ENCODE measurements at regions not wholly inside any gene's neighbourhood (a gene's known extent, or its start where the extent isn't known, plus 50 kb on each side); places are given as distances from the start of the nearest gene placed in this dataset.
"Not testable (repeated sequence)": the region's sequence is repeated elsewhere in the genome, so short reads cannot be mapped to it uniquely, and the experiment has no call there.

DNA sequence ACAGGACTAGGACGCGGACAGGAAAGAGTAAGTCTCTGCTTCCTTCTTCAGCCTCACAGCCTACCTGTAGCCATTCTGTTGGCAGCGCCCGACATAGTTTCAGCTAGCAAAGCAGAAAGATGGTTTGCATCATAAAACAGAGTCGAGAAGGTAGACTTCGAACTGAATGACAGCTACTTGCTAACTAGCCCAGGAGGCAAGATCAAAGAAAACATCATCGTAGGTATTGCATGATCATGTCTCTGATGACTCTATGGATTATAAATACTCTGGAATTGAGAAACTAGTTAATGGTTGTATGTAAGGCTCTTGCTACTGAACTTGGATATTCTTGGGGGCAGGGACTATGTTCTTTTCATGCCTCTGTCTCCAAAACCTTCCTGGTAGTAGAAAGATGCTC, 333.1 kb upstream of the KLF3 start:
- DNase-seq (ENCODE audit: low read depth in 1 of 2, low spot score in 1 of 2): no peak

DNA sequence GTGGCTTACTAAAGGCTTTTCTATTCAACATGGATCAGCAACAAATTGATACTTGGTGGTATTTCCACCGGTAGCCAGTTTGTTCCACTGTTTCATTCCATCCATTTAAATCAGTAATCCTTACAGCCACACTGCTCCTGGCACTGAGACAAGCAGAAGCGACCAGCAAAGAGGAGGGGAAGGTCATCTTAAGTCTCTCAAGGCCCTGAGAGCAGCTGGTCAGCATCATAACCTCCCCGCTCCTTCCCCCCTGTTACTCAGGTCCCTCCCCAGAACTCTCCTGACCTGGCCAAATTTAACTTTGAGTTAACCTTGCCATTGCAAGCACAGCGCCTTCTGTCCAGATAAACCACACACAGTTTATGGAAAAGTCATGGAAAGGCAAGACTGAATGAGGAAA, 331.3 kb upstream of the KLF3 start:
- no peak for DNase-seq (ENCODE audit: low read depth in 1 of 2, low spot score in 1 of 2)

DNA sequence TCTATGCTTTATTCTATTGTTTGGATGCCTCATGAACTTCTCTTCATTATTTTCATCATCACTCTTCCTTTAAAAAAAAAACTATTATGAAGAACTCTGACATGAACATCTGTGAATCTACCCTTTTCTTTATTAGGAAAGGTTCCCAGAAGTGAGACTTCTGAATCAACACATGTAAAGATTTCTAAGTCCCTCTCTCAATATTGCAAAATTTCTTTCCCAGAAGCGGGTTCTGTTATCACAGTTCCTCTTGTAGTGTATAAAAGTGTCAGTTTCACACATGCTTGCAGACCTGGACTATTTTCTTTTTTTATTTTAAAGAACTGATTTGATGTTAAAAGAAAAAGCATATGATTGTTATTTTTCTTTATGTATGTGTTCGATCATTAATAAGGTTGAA, 330.8 kb upstream of the KLF3 start:
- DNase-seq (ENCODE audit: low read depth in 1 of 2, low spot score in 1 of 2): no peak

DNA sequence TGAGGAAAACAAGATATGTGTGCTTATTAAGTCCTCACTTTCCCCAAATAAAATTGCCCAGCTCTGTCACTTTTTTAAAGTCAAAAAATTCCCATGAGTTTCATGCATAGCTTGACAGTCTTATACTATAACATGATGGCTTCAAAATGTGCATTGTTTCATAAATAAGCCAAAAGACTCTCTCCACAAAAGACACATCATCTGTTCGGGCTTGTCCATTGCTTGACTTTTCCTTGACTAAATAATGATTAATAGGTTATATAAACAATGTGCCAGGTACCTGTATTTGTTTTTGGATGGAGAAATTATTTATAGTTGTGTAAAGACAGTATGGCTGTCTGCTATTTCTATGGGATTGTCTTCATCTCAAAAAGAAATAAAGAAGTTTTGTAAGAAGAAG, 329.2 kb upstream of the KLF3 start:
- DNase-seq (ENCODE audit: low read depth in 1 of 2, low spot score in 1 of 2): no peak

DNA sequence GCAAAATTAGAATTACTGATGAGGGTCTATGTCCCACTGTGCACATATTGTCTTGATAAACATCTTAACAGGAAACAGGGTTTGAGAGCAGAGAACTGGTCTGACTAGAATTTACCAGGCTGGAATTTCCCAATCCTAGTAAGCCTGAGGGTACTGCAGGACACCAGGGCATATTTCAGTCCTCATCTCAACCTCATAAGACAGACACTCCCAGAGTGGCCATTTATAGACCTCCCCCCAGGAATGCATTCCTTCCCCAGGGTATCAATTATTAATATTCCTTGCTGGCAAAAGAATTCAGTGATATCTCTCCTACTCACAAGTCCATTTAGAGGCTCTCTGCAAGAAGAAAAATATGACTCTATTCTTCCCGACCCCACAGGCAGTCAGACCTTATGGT, 325.1 kb upstream of the KLF3 start:
- not testable (repeated sequence) for DNase-seq (ENCODE audit: low read depth in 1 of 2, low spot score in 1 of 2)

DNA sequence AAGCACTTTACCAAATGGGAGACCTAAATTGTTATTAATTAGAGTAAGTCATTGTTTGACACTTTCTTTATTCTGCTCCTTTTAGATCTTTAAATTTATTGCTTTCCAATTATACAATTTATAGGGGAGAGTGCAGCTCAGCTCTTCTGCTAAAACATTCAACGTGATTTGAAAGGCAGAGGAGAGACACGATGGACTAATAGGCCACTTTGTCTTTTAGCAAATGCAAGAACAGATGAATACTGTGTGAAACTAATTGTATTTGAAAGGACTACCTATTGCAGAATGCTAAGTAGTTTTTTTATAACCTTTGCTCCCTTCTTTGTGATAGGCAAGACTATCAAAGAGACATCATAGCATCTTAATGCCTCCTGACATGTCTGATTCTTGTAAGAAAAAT, 320.4 kb upstream of the KLF3 start:
- DNase-seq (ENCODE audit: low read depth in 1 of 2, low spot score in 1 of 2): no peak

DNA sequence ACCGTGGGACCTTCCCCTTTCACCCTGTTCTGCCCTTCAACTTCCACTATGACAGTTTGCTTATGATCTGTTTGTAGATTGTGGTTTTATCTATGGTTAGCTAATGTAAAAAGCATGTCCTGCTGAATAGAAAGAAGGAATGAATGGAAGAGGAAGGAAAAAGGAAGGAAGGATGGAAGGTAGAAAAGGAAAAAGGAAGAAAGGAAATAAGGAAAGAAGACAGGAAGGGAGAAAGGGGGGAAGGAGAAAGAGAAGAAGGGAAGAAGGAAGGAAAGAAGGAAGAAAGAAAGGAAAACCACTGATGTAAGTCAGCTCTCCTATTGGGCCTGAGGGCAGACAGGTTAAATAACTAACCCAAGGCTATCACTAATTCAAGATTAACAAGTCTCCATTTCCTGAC, 319.1 kb upstream of the KLF3 start:
- no peak for DNase-seq (ENCODE audit: low read depth in 1 of 2, low spot score in 1 of 2)

DNA sequence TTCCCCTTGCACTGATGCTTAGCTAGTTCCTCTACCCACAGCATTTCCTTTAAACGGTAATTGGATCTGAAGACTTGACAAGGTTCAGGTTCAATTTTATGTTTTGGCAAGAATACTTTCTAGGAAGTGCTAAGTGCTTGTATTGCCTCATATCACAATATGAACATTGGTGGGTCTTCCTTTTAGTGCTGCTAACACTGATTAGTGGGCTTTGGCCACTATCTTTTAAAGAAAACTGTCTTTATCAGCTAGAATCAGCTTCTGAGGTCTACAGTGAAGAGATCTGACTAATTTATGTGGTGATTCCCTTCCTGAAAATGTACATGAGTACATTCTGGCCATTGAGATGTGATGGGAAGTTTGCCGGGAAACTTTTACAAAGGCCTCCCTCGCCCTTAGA, 316.7 kb upstream of the KLF3 start:
- no peak for DNase-seq (ENCODE audit: low read depth in 1 of 2, low spot score in 1 of 2)

DNA sequence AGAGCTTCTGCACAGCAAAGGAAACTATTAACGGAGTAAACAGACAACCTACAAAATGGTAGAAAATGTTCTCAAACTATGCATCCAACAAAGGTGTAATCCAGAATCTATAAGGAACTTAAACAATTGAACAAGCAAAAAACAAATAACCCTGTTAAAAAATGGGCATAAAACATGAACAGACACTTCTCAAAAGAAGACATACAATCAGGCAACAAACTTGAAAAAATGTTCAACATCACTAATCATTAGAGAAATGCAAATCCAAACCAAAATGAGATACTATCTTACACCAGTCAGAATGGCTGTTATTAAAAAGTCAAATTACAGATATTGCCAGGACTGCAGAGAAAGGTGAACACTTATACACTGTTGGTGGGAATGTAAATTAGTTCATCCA, 309.6 kb upstream of the KLF3 start:
- DNase-seq (ENCODE audit: low read depth in 1 of 2, low spot score in 1 of 2): no peak

DNA sequence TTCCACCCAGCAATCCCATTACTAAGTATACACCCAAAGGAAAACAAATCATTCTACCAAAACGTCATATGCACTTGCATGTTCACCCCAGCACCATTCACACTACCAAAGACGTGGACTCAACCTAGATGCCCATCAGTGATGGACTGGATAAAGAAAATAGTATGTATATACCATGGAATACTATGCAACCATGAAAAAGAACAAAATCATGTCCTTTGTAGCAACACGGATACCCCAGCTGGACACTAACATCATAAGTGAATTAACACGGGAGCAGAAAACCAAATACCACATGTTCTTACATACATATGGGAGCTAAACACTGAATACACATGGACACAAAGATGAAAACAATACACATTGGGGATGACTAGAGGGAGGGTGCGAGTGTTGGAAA, 309.1 kb upstream of the KLF3 start:
- DNase-seq (ENCODE audit: low read depth in 1 of 2, low spot score in 1 of 2): no peak

DNA sequence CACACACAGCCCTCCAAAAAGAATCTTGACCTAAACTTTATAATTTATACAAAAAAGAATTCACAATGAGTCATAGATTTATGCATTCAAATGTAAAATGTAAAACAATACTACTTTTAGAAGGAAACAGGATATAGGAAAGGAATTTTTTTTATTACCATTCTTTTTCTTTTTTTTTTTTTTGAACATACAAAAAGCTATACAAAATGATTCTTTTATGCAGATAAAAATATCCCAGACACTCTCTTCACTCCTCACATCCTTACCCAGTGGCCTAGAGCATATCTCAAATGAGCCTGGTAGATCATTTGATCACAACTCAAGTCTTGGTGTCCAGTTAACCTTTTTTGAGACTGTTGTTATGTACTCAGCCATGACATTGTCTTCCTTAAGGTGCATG, 307.3 kb upstream of the KLF3 start:
- no peak for DNase-seq (ENCODE audit: low read depth in 1 of 2, low spot score in 1 of 2)

DNA sequence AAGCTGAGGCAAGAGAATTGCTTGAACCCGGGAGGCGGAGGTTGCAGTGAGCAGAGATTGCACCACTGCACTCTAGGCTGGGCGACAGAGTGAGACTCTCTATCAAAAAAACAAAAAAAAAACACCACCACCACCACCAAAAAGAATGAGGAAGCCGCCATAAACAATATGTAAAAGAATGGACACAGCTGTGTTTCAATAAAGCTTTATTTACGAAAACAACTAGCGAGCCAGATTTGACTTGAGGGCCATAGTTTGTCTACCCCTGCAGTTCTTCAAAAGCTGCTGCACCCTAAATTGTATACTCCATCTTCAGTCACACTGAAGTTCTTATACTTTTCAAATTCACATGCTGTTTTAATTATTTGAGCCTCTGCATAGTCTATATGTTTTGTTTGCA, 306.5 kb upstream of the KLF3 start:
- DNase-seq (ENCODE audit: low read depth in 1 of 2, low spot score in 1 of 2): no peak

DNA sequence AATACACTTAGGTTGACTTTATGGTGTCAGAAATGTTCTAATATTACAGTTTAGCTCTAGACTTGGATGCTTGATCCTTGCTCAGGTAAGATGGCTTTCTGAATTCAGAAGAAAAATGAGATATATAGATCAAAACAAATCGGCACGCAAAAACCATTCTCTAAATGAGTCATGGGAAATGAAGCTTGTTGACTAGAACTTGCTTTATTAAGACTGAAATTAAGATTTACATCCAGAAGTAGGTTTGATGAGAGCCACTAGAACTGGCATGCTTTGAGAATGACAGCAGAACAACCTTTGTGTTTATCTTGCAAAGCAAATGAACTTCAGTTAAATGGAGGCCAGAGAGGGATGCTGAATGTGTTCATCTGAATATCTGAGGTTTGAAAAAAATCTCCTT, 304.9 kb upstream of the KLF3 start:
- no peak for DNase-seq (ENCODE audit: low read depth in 1 of 2, low spot score in 1 of 2)

DNA sequence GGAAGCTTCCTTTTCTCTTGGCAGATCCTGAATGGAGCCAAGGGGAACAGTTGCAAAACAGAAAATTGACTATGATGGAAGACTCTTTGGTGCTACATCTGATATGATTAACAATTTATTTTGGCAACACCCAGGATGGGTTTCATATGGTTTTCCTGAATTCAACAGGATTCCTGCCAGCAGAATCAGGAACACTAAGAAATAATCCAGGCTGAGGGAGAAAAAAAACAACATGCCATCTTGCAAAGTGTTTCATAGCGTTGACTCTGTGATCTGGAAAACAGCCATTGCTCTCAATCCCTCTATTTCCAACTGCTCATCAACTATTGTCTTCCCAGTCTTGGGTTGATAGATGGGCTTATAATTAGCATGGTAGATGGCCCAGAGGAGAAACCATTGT, 303.8 kb upstream of the KLF3 start:
- no peak for DNase-seq (ENCODE audit: low read depth in 1 of 2, low spot score in 1 of 2)

DNA sequence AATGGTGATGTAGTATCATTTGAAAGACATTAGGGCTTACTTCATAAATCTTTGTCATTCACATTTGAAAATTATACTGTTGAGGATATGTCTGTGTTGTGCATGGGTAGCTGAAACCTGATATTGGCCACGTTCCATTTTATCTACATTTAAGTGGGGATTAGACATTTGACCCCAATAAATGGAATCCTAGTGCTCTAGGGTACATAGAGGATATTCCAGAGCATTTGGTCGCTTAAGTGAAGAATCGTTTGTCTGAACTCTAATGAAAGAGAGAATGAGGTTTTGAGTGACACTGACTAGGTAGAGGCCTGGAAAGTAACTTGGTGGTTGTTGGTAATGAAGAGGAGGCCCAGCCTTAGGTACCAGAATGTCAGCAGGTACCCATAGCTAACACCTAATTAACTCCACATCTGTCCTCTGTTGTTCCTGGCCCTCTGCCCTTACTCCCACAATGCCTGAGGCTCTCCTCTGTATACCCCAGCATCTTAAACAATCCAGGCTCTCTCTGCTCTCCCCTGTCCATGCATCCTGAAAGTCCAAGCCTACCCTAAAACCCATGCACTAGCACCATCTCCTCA, 299.5 kb upstream of the KLF3 start:
- no peak for DNase-seq (ENCODE audit: low read depth in 1 of 2, low spot score in 1 of 2)

DNA sequence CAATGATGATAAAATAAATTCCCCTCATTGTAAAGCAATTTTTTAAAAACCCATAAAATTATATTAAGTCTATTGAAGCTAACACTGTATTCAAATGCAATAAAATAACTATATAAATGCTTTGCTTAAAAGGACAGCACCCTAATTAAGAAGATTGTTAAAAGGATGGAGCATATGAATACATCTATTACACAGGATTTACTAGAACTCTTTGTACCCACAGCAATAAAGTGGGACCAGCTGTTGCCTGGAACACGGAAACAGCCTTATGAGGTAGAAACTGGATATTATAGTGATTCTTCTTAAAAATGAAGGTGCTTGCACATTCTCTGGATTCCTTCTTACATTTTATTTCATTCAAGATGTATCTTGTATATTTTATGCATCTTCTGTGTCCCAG, 298.7 kb upstream of the KLF3 start:
- no peak for DNase-seq (ENCODE audit: low read depth in 1 of 2, low spot score in 1 of 2)

DNA sequence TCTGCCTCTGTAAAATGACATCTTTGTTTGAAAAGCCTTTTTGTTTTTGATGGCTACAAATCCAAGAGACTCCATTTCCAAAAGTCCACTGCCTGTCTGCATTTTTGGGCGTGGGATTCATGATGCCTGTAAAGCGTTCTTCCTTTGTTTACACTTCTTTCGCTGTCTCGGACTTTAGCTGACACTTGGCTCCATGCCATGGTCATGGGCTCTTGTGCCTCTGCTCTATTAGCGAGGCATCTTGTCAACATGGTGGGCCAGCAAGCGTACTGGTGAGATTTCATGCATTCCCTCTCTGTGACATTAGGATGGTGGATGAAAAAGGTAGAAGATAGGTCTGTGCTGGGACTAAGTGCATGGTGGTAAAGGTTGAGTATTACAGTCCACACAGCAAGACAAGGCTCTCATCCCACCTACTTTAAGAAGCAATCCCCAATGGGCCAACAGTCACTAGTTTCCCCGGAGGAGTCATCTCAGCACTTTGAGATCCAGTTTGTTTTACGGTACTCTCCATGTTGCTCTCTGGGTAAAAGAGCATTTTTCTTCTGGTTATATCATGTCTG, 298.2 kb upstream of the KLF3 start:
- no peak for DNase-seq (ENCODE audit: low read depth in 1 of 2, low spot score in 1 of 2)

DNA sequence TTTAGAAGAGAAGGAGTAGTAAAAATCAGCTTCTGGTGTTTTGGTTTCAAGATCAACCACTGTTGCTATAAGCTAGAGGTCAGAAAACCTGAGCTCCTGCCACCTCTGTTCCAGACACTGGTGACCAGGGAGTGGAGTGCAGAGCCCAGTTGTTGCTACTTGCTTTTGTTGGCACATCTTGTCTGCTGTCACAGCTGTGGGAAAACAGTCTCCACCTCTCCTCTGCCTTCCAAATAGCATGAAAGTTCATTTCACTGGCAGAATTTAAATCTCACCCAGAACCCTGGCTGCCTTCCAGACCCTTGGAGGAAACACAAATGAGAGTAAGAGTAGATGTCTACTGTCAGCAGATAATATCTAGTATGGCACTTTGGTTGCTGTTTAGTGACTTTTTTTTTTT, 297.5 kb upstream of the KLF3 start:
- DNase-seq (ENCODE audit: low read depth in 1 of 2, low spot score in 1 of 2): no peak

DNA sequence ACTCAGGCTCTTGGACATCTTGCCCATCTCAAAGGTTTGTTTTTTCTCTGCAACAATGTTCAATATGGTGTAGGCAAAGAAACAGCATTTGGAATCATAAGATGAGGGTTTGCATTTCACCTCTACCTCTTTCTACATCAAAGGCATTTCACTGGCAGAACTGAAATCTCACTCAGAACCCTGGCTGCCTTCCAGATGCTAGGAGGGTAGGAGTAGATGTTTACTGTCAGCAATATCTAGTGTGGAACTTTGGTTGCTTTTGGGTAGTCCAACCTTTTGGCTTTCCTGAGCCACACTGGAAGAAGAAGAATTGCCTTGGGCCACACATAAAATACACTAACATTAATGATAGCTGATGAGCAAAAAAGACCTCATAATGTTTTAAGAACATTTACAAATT, 297.0 kb upstream of the KLF3 start:
- no peak for DNase-seq (ENCODE audit: low read depth in 1 of 2, low spot score in 1 of 2)

DNA sequence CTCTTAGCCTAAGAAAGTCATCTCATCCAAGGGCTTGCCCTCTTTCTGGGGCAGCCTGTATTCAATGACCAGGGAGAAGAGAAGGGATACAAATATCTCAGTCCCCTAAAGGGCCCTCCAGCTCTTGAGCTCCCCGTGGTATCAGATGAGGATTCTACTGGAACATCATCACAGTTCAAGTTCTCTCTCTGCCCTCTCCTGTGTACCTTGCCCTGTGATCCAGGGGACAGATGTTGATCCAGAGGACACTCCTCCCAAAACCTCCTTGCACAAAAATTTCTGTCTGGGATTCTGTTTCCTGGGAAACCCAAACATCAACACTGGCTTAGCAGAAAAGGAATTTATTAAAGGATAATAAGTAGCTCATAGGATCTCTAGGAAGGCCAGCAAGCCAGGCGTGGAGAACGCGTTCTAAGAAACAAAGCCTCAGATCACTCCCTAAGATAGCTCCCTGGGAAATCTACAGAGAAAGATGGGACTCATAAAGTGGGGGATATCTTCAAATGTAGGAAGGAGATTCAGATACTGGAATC, 296.3 kb upstream of the KLF3 start:
- DNase-seq (ENCODE audit: low read depth in 1 of 2, low spot score in 1 of 2): no peak

DNA sequence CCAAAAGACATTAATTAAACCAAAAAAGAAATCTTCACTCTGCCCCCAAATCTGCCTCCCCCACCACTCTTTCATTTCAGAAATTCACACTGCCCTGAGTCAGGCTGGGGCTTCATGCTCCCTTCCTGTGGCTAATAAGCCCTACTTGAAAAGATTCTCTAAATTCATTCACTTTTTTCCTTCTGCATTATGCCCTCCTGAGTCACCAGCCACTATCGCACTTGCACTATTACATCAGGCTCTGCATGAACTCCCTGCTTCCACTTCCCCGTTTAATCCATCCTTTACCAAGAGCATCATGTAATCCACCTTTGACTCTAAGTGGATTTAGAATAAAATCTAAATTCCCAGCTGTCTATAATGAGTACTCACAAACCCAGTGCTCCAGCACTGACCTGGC, 295.4 kb upstream of the KLF3 start:
- no peak for DNase-seq (ENCODE audit: low read depth in 1 of 2, low spot score in 1 of 2)

DNA sequence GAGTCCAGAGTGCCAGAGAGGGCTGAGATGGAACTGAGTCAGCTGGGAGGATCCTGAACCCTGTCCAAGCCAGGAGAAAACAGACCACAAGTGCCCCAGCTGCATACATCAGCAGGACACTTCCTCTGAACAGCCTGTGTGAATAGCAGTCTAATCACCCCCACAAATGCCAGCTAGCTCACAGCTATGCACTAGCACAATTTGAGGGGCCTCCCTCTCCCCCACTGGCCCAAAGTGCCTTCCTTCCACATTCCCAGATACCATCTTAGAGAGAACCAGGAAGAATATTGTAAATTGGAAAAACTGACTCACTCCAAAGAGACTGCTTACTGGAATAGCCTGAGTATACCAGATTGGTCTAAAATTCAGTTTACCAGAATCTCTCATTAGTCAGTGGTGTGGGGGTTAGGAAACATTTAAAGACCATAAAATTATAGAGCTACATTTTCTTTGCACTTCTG, 292.6 kb upstream of the KLF3 start:
- DNase-seq (ENCODE audit: low read depth in 1 of 2, low spot score in 1 of 2): no peak

DNA sequence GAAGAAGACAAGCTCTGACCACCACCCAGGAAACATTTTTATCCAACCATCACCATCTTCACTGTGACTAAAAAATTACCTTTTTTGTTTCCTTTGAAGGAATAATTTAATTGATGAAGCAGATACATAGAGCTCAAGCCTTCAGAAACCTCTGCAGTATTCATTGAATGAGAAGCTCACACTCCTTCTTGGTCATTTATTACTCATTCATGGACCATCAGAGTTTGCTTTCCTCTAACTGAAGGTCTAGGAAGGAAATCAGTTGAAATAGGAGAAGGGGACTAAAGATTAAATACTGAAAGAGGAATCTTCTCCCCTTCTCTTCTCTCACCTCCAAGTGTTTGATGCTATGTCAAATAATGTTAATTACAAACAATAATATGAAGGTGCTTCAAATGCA, 290.6 kb upstream of the KLF3 start:
- no peak for DNase-seq (ENCODE audit: low read depth in 1 of 2, low spot score in 1 of 2)
